Jurkat, Clone E6-1 (cell line): ENCODE measurements at regions not wholly inside any gene's neighbourhood (a gene's known extent, or its start where the extent isn't known, plus 50 kb on each side); places are given as distances from the start of the nearest gene placed in this dataset.
A peak's percentile ranks its signal among the peaks of the same experiment; 100 is the strongest.

Source experiments
- DNase-seq: peaks from one replicate; pipeline ENCODE4 v3.0.0-alpha.2; 2011; ENCODE audit warnings: low read depth, low spot score
- H3K4me3 ChIP-seq: 2 replicates; pipeline ENCODE4 v1.5.1; 2011; ENCODE audit warnings: mild to moderate bottlenecking, low read length, control low read depth, moderate library complexity

GRCh38 chr17:71987634-71988033, 133.2 kb upstream of the SOX9 start:
- no peak overlapping the region for H3K4me3 ChIP-seq
- no peak for DNase-seq

- DNase-seq: no peak
- H3K4me3 ChIP-seq: no peak overlapping the region
Measured at GRCh38 chr17:71989117-71989516, 131.7 kb upstream of the SOX9 start.

GRCh38 chr17:71993363-71993762, 127.5 kb upstream of the SOX9 start:
- H3K4me3 ChIP-seq: no peak overlapping the region
- DNase-seq: no peak

GRCh38 chr17:71995590-71995989, 125.2 kb upstream of the SOX9 start:
- no peak overlapping the region for H3K4me3 ChIP-seq
- no peak for DNase-seq

- no peak for DNase-seq
- H3K4me3 ChIP-seq: no peak overlapping the region
Measured at GRCh38 chr17:72004011-72004427, 116.8 kb upstream of the SOX9 start.

GRCh38 chr17:72004611-72005331, 116.0 kb upstream of the SOX9 start:
- no peak for DNase-seq
- H3K4me3 ChIP-seq: no peak overlapping the region

GRCh38 chr17:72005332-72006163, 115.3 kb upstream of the SOX9 start:
- H3K4me3 ChIP-seq: no peak overlapping the region
- no peak for DNase-seq

GRCh38 chr17:72008236-72008876, 112.5 kb upstream of the SOX9 start:
- H3K4me3 ChIP-seq: no peak overlapping the region
- no peak for DNase-seq

GRCh38 chr17:72011561-72011960, 109.3 kb upstream of the SOX9 start:
- DNase-seq: no peak
- no peak overlapping the region for H3K4me3 ChIP-seq

GRCh38 chr17:72021417-72022041, 99.3 kb upstream of the SOX9 start:
- H3K4me3 ChIP-seq: no peak overlapping the region
- no peak for DNase-seq

- no peak overlapping the region for H3K4me3 ChIP-seq
- DNase-seq: no peak
Measured at GRCh38 chr17:72022328-72023275, 98.2 kb upstream of the SOX9 start.

- no peak overlapping the region for H3K4me3 ChIP-seq
- no peak for DNase-seq
Measured at GRCh38 chr17:72024457-72024856, 96.4 kb upstream of the SOX9 start.

- H3K4me3 ChIP-seq: no peak overlapping the region
- no peak for DNase-seq
Measured at GRCh38 chr17:72025113-72025512, 95.7 kb upstream of the SOX9 start.

- DNase-seq: peak; percentile 64
- peak overlapping the region; percentile 50 for H3K4me3 ChIP-seq
Measured at GRCh38 chr17:72030067-72030899, 90.5 kb upstream of the SOX9 start.

- no peak overlapping the region for H3K4me3 ChIP-seq
- DNase-seq: no peak
Measured at GRCh38 chr17:72031219-72031884, 89.5 kb upstream of the SOX9 start.

GRCh38 chr17:72033334-72033733, 87.5 kb upstream of the SOX9 start:
- no peak overlapping the region for H3K4me3 ChIP-seq
- no peak for DNase-seq

- no peak for DNase-seq
- H3K4me3 ChIP-seq: no peak overlapping the region
Measured at GRCh38 chr17:72034000-72034399, 86.8 kb upstream of the SOX9 start.
